ENCODE measurements at regions not wholly inside any gene's neighbourhood (a gene's known extent, or its start where the extent isn't known, plus 50 kb on each side); places are given as distances from the start of the nearest gene placed in this dataset.

DNA sequence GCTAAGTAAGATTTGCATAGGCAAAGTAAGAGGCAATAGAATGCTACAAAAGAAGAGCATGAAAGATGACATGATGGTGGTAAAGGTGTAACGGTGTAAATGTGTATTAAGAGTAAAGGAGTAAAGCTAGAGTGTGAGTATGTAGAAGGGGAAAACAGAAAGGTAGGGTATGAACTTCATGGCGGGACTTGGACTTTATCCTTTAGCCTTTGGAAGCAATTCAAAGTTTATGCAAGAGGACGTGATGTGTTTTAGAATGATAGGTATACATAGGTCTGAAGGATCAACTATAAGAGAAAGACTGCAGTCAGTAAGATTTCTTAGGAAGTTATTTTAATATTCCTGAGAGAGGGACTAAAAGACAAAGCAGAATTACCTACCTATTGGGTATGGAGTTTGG lies 358.0 kb upstream of the FAT3 start:
- TF ChIP-seq, protein P1, sequence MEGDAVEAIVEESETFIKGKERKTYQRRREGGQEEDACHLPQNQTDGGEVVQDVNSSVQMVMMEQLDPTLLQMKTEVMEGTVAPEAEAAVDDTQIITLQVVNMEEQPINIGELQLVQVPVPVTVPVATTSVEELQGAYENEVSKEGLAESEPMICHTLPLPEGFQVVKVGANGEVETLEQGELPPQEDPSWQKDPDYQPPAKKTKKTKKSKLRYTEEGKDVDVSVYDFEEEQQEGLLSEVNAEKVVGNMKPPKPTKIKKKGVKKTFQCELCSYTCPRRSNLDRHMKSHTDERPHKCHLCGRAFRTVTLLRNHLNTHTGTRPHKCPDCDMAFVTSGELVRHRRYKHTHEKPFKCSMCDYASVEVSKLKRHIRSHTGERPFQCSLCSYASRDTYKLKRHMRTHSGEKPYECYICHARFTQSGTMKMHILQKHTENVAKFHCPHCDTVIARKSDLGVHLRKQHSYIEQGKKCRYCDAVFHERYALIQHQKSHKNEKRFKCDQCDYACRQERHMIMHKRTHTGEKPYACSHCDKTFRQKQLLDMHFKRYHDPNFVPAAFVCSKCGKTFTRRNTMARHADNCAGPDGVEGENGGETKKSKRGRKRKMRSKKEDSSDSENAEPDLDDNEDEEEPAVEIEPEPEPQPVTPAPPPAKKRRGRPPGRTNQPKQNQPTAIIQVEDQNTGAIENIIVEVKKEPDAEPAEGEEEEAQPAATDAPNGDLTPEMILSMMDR (IDR thresholded peaks at IDR 0.05) = no peak
- no peak for TF ChIP-seq POLR2A (IDR thresholded peaks at IDR 0.05)
